Liver (tissue), 8 donors: ENCODE measurements at regions not wholly inside any gene's neighbourhood (a gene's known extent, or its start where the extent isn't known, plus 50 kb on each side); places are given as distances from the start of the nearest gene placed in this dataset.

Experiments
- DNase-seq: peaks from one replicate; pipeline ENCODE4 v3.0.0-alpha.2; 2017; ENCODE audit warnings: low spot score
- H3K27ac ChIP-seq, 2 donors: one replicate each; pipeline ENCODE4 v1.7.0; 2013; ENCODE audit warnings: inconsistent platforms in 2 of 2, low read length in 2 of 2, control low read depth in 1 of 2, low read depth in 1 of 2, mild to moderate bottlenecking in 1 of 2
- H3K27me3 ChIP-seq, 4 donors: one replicate each; pipeline versions ENCODE4 v1.6.1 to v1.7.0; 2013; ENCODE audit warnings: low read length in 3 of 4, inconsistent platforms in 1 of 4, mild to moderate bottlenecking in 1 of 4, moderate library complexity in 1 of 4; ENCODE audit not compliant: control insufficient read depth in 4 of 4, insufficient read depth in 4 of 4
- H3K36me3 ChIP-seq, 4 donors: one replicate each; pipeline versions ENCODE4 v1.6.1 to v1.7.0; 2013; ENCODE audit warnings: low read length in 3 of 4, mild to moderate bottlenecking in 3 of 4, low read depth in 1 of 4, moderate library complexity in 1 of 4; ENCODE audit not compliant: control insufficient read depth in 4 of 4, insufficient read depth in 3 of 4
- H3K4me1 ChIP-seq, 4 donors: one replicate each; pipeline versions ENCODE4 v1.6.1 to v1.7.0; 2013; ENCODE audit warnings: low read length in 3 of 4, mild to moderate bottlenecking in 3 of 4, moderate library complexity in 1 of 4; ENCODE audit not compliant: control insufficient read depth in 4 of 4, insufficient read depth in 4 of 4
- H3K4me3 ChIP-seq, 3 donors: one replicate each; pipeline versions ENCODE4 v1.6.1 to v1.7.0; 2013; ENCODE audit warnings: low read length in 3 of 3, control low read depth in 1 of 3, low read depth in 1 of 3, mild to moderate bottlenecking in 1 of 3
- H3K9ac ChIP-seq, 2 donors: one replicate each; pipeline ENCODE4 v1.7.0; 2013; ENCODE audit warnings: low read length in 2 of 2, mild to moderate bottlenecking in 2 of 2, moderate library complexity in 2 of 2, control low read depth in 1 of 2, low read depth in 1 of 2
- H3K9me3 ChIP-seq, 4 donors: one replicate each; pipeline versions ENCODE4 v1.6.1 to v1.7.0; 2013; ENCODE audit warnings: low read length in 3 of 4; ENCODE audit not compliant: control insufficient read depth in 4 of 4
- ATF3 ChIP-seq: IDR thresholded peaks from 2 replicates; pipeline ENCODE4 v1.6.1; 2016; ENCODE audit warnings: antibody characterized with exemption
- CTCF ChIP-seq: fragments of 150-350 bp; IDR thresholded peaks from 2 replicates; pipeline ENCODE4 v1.5.1; 2017; ENCODE audit warnings: improper control_type of control experiment, low read depth, low read length; ENCODE audit not compliant: missing input control
- FOXA1 ChIP-seq: IDR thresholded peaks from 2 replicates; pipeline ENCODE4 v1.6.1; 2016; ENCODE audit warnings: antibody characterized with exemption
- FOXA2 ChIP-seq: IDR thresholded peaks from 2 replicates; pipeline ENCODE4 v1.6.1; 2016; ENCODE audit warnings: antibody characterized with exemption
- REST ChIP-seq: IDR thresholded peaks from 2 replicates; pipeline ENCODE4 v1.6.1; 2016; ENCODE audit warnings: antibody characterized with exemption, mild to moderate bottlenecking
- TAF1 ChIP-seq: conservative IDR thresholded peaks from 2 replicates; pipeline ENCODE4 v1.6.1; 2016; ENCODE audit warnings: antibody characterized with exemption, mild to moderate bottlenecking
- ZBTB33 ChIP-seq: IDR thresholded peaks from 2 replicates; pipeline ENCODE4 v1.6.1; 2016; ENCODE audit warnings: antibody characterized with exemption
- WGBS: extraction: QIAGEN DNeasy Blood & Tissue Kit; methylation state at CpG from one replicate; pipeline ENCODE4 v1.1.7; 2013; 5-methylcytosine and 5-hydroxymethylcytosine counted together
- donor health status: healthy.
- donor health status: healthy.
- donor health status: healthy.
- donor health status: healthy.
- donor health status: healthy.

- Histone ChIP-seq H3K9ac (no peak overlapping the region), H3K27ac (no peak overlapping the region), H3K36me3 (no peaks in the 10 kb centered on the region), H3K4me1 (no peaks in the 10 kb centered on the region), H3K27me3 (no peaks in the 10 kb centered on the region), H3K9me3 (no peaks in the 10 kb centered on the region), H3K4me3 (no peak overlapping the region)
- TF ChIP-seq REST (no peak), FOXA1 (no peak), TAF1 (no peak), ATF3 (no peak), FOXA2 (no peak), ZBTB33 (no peak), CTCF (no peak)
- 90% methylated on average over 1 of the region's 1 CpG for WGBS
- DNase-seq: no peak
These were observed 89.5 kb upstream of the HEY2 start for GRCh38 chr6:125659887-125660286.

GRCh38 chr6:125662296-125662695, 87.1 kb upstream of the HEY2 start:
- H3K9ac ChIP-seq: no peak overlapping the region
- TF ChIP-seq FOXA2 (no peak), CTCF (no peak), REST (no peak), ZBTB33 (no peak)
- no peaks in the 10 kb centered on the region for H3K9me3 ChIP-seq
- no peaks in the 10 kb centered on the region for H3K4me1 ChIP-seq
- H3K4me3 ChIP-seq: no peak overlapping the region
- WGBS: 74% methylated on average over 4 of the region's 4 CpGs
- H3K27me3 ChIP-seq: no peaks in the 10 kb centered on the region
- no peak for DNase-seq
- no peaks in the 10 kb centered on the region for H3K36me3 ChIP-seq
- no peak overlapping the region for H3K27ac ChIP-seq
